A673 (cell line): ENCODE measurements at regions not wholly inside any gene's neighbourhood (a gene's known extent, or its start where the extent isn't known, plus 50 kb on each side); places are given as distances from the start of the nearest gene placed in this dataset.

Experiments used
- BruUV-seq: library from RNA; stranded (reverse); fragments of 400-500 nt; replicated peaks from 2 replicates; lab custom pipeline; 2021; lab: Mats Ljungman, UMichigan
- CTCF ChIA-PET: fragments of 300-600 bp; sonication (Branson Sonifier 250); formaldehyde crosslinking; loops from one replicate; lab custom pipeline; 2022; ENCODE audit warnings: antibody characterized with exemption; lab: Charles Lee
- POLR2A ChIA-PET: fragments of 300-600 bp; sonication (Branson Sonifier 250); formaldehyde crosslinking; loops from one replicate; lab custom pipeline; 2022; ENCODE audit warnings: antibody characterized with exemption; ENCODE audit not compliant: low non-redundant PET; lab: Charles Lee
- DNase-seq: peaks from one replicate; pipeline ENCODE4 v3.0.0-alpha.2; 2015; ENCODE audit warnings: low spot score
- H3K27ac ChIP-seq: fragments of 200-600 bp; sonication (generic); 2 replicates; pipeline ENCODE4 v1.5.1; 2016; ENCODE audit warnings: mixed run types, low read depth, mild to moderate bottlenecking, mixed read lengths, antibody characterized with exemption, low read length; ENCODE audit not compliant: poor library complexity, severe bottlenecking
- H3K27me3 ChIP-seq: fragments of 200-600 bp; sonication (generic); replicated peaks from 2 replicates; pipeline ENCODE4 v1.6.1; 2017; ENCODE audit warnings: mixed run types, low read depth, mild to moderate bottlenecking, mixed read lengths, antibody characterized with exemption, low read length; ENCODE audit not compliant: insufficient read depth, poor library complexity
- H3K36me3 ChIP-seq: fragments of 200-600 bp; sonication (generic); 2 replicates; pipeline ENCODE4 v1.6.1; 2016; ENCODE audit warnings: mixed run types, mild to moderate bottlenecking, mixed read lengths, antibody characterized with exemption, low read length; ENCODE audit not compliant: insufficient read depth, poor library complexity, severe bottlenecking
- H3K4me1 ChIP-seq: fragments of 200-600 bp; sonication (generic); 2 replicates; pipeline ENCODE4 v1.6.1; 2017; ENCODE audit warnings: mixed run types, mild to moderate bottlenecking, mixed read lengths, antibody characterized with exemption, low read length; ENCODE audit not compliant: insufficient read depth, poor library complexity, severe bottlenecking
- H3K4me3 ChIP-seq: fragments of 200-600 bp; sonication (generic); 2 replicates; pipeline ENCODE4 v1.5.1; 2016; ENCODE audit warnings: low read depth, mixed run types, mild to moderate bottlenecking, mixed read lengths, low read length; ENCODE audit not compliant: poor library complexity, severe bottlenecking
- H3K9me3 ChIP-seq: fragments of 200-600 bp; sonication (generic); 2 replicates; pipeline ENCODE4 v1.6.1; 2016; ENCODE audit warnings: mixed run types, low read depth, mild to moderate bottlenecking, mixed read lengths, antibody characterized with exemption, low read length; ENCODE audit not compliant: poor library complexity, severe bottlenecking
- EZH2 ChIP-seq: fragments of 200-600 bp; sonication (generic); IDR thresholded peaks from 2 replicates; pipeline ENCODE4 v1.6.1; 2017; ENCODE audit warnings: borderline replicate concordance, low read depth, mild to moderate bottlenecking, mixed read lengths, antibody characterized with exemption, low read length; ENCODE audit not compliant: poor library complexity, severe bottlenecking
- intact Hi-C: fragments of 100-400 bp; cut with micrococcal nuclease; formaldehyde crosslinking; loops from one replicate; pipeline ENCODE4 v1.10.0; 2022; ENCODE audit not compliant: unreplicated experiment
- TF ChIP-seq, protein P1 (sequence below): fragments of 300-800, 200-600 bp; sonication (generic); conservative IDR thresholded peaks from 2 replicates; pipeline ENCODE4 v1.5.1; 2017; ENCODE audit warnings: low read depth, mild to moderate bottlenecking, antibody characterized with exemption, low read length, moderate library complexity, mixed read lengths

DNA sequence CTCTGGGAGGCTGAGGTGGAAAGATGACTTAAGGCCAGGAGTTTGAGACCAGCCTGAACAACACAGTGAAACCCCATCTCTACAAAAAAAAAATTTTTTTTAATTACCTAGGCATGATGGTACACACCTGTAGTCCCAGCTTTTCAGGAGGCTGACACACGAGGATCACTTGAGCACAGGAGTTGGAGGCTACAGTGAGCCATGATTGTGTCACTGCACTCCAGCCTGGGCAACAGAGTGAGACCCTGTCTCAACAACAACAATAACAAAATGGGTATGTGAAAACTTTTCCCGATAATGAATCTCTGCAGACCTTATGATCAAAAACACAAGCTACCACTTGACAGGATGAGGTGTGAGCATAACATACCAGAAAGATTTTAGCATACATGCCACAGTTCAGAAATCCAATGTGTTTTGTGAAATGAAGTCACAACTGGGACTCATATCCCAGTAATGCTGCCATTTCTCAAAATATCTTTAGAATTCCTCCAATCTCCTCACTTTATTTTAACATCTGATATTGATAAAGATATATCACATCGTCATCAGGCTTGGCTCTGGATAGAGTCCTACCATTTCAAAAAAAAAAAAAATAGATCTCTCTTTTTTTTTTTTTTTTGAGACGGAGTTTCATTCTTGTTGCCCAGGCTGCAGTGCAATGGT lies 74.0 kb upstream of the PELI1 start:
- no TSS peak for BruUV-seq
- Histone ChIP-seq H3K36me3 (no peaks in the 10 kb centered on the region), H3K4me1 (peaks cover 6% of the 10 kb centered on the region), H3K27ac (no peak overlapping the region), H3K4me3 (no peak overlapping the region), H3K27me3 (no peaks in the 10 kb centered on the region), H3K9me3 (no peaks in the 10 kb centered on the region)
- POLR2A ChIA-PET: no interaction called here
- no peak for DNase-seq
- TF ChIP-seq EZH2: no peak
- TF ChIP-seq, protein P1, sequence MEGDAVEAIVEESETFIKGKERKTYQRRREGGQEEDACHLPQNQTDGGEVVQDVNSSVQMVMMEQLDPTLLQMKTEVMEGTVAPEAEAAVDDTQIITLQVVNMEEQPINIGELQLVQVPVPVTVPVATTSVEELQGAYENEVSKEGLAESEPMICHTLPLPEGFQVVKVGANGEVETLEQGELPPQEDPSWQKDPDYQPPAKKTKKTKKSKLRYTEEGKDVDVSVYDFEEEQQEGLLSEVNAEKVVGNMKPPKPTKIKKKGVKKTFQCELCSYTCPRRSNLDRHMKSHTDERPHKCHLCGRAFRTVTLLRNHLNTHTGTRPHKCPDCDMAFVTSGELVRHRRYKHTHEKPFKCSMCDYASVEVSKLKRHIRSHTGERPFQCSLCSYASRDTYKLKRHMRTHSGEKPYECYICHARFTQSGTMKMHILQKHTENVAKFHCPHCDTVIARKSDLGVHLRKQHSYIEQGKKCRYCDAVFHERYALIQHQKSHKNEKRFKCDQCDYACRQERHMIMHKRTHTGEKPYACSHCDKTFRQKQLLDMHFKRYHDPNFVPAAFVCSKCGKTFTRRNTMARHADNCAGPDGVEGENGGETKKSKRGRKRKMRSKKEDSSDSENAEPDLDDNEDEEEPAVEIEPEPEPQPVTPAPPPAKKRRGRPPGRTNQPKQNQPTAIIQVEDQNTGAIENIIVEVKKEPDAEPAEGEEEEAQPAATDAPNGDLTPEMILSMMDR: no peak
- CTCF ChIA-PET: no interaction called here
- intact Hi-C loops: no loop called here

DNA sequence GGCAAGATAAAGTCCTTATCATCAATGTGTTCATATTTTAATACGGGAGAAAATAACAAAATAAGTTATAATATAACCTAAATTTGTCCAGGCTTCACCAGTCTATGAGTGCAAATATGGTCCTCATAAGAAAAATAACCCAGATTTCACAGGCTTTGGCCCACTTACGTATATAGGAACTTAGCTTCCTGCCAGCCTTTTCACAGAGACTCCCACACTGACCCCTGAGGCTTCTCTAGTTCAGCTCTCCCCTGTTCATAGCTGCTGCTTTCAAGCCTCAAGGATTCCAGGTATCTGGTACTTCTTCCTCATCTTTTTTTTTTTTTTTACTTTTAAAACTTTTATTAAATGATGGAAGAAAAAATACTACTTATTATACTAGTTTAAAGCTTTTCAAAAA lies 74.9 kb upstream of the PELI1 start:
- ChIA-PET CTCF (no interaction called here), POLR2A (no interaction called here)
- Histone ChIP-seq H3K36me3 (no peaks in the 10 kb centered on the region), H3K27ac (no peak overlapping the region), H3K4me1 (peaks cover 3% of the 10 kb centered on the region), H3K4me3 (no peak overlapping the region), H3K27me3 (no peaks in the 10 kb centered on the region), H3K9me3 (no peaks in the 10 kb centered on the region)
- TF ChIP-seq EZH2: no peak
- TF ChIP-seq, protein P1: no peak
- DNase-seq: no peak
- intact Hi-C loops: no loop called here
- BruUV-seq: no TSS peak

DNA sequence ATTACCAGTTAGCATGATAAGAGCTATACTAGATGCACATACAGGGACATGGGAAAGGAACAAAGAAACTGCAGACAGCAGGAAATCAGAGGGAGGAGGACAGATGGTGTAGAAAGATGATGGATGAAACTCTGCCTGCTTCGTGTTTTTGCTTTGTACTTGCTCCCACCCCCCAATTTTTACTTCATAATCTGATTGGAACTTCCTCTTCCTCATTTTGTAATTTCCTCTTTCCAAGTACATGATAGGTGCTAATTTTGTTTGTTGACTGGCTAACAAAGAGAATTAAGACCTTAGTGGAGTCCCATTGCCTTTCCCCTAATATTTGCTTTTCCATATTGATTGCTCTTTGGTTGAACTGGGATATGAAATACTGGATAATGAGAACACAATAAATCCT lies 76.0 kb upstream of the PELI1 start:
- Histone ChIP-seq H3K36me3 (no peaks in the 10 kb centered on the region), H3K4me1 (no peaks in the 10 kb centered on the region), H3K27ac (no peak overlapping the region), H3K27me3 (no peaks in the 10 kb centered on the region), H3K4me3 (no peak overlapping the region), H3K9me3 (no peaks in the 10 kb centered on the region)
- no peak for DNase-seq
- CTCF ChIA-PET: no interaction called here
- no TSS peak for BruUV-seq
- no peak for TF ChIP-seq EZH2
- TF ChIP-seq, protein P1: no peak
- intact Hi-C loops: no loop called here
- POLR2A ChIA-PET: no interaction called here
